ENCODE measurements at regions not wholly inside any gene's neighbourhood (a gene's known extent, or its start where the extent isn't known, plus 50 kb on each side); places are given as distances from the start of the nearest gene placed in this dataset.

GRCh38 chr2:163397451-163397850 is 338.4 kb downstream of the FIGN start:
- H3K27ac ChIP-seq = no peak overlapping the region
- H3K4me3 ChIP-seq = no peak overlapping the region
- H3K36me3 ChIP-seq = no peaks in the 10 kb centered on the region
- TF ChIP-seq Cebpa-rat (IDR thresholded peaks at IDR 0.05) = no peak
- H3K27me3 ChIP-seq = no peaks in the 10 kb centered on the region
- peaks cover 0 to 5% (median 0%) of the 10 kb centered on the region in 10 experiments; a peak in 1 of 20 replicates for H3K4me1 ChIP-seq
- no peaks in the 10 kb centered on the region for H3K9me3 ChIP-seq (replicated peaks in 1 of 11)
- peak overlapping the region in 1 of 11 experiments; percentile 28; a peak in 1 of 22 replicates for H3K4me2 ChIP-seq
- no peak overlapping the region for H3K9ac ChIP-seq
- H4K20me1 ChIP-seq = no peaks in the 10 kb centered on the region

- no peak overlapping the region for H3K4me2 ChIP-seq
- H3K27me3 ChIP-seq = no peaks in the 10 kb centered on the region
- H4K20me1 ChIP-seq = no peaks in the 10 kb centered on the region
- H3K9me3 ChIP-seq (replicated peaks in 1 of 11) = no peaks in the 10 kb centered on the region
- no peak overlapping the region for H3K4me3 ChIP-seq
- no peak overlapping the region for H3K27ac ChIP-seq
- TF ChIP-seq Cebpa-rat (IDR thresholded peaks at IDR 0.05) = no peak
- H3K4me1 ChIP-seq = peaks cover 0 to 5% (median 0%) of the 10 kb centered on the region in 10 experiments; a peak in 1 of 20 replicates
- no peaks in the 10 kb centered on the region for H3K36me3 ChIP-seq
- no peak overlapping the region for H3K9ac ChIP-seq
These were observed 340.2 kb downstream of the FIGN start for GRCh38 chr2:163395602-163396001.

- TF ChIP-seq Cebpa-rat (IDR thresholded peaks at IDR 0.05) = no peak
- Histone ChIP-seq H3K9ac (no peak overlapping the region), H3K4me2 (no peak overlapping the region), H3K27me3 (no peaks in the 10 kb centered on the region), H3K4me1 (no peaks in the 10 kb centered on the region), H3K27ac (no peak overlapping the region), H3K36me3 (no peaks in the 10 kb centered on the region), H3K4me3 (no peak overlapping the region), H4K20me1 (no peaks in the 10 kb centered on the region), H3K9me3 (replicated peaks in 1 of 11) (no peaks in the 10 kb centered on the region)
These were observed 346.0 kb downstream of the FIGN start for GRCh38 chr2:163389838-163390237.

DNA sequence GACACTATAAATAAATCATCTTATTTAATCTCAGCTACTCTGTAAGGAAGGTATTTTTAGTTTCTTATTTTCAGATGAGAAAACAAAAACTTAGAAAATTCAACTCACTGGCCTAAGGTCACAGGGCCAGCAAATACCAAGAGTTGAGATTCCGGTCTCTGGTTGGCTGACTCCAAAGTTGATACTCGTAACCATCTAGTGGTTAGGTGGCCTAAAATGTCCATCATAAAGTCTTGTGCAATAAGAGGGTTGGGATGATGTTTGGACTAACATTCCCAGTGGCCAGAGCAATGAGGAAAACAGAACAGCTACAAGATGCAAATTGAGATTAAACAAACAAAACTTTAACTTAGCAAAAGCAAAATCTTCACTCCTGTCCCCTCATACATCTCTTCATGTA is 360.3 kb downstream of the FIGN start:
- H3K4me1 ChIP-seq = peaks cover 0 to 11% (median 0%) of the 10 kb centered on the region in 10 experiments; a peak in 4 of 20 replicates
- no peaks in the 10 kb centered on the region for H3K27me3 ChIP-seq
- no peak overlapping the region for H3K27ac ChIP-seq
- H3K4me3 ChIP-seq = no peak overlapping the region
- no peaks in the 10 kb centered on the region for H3K36me3 ChIP-seq
- no peaks in the 10 kb centered on the region for H4K20me1 ChIP-seq
- H3K9me3 ChIP-seq (replicated peaks in 1 of 11) = no peaks in the 10 kb centered on the region
- no peak overlapping the region for H3K9ac ChIP-seq
- H3K4me2 ChIP-seq = no peak overlapping the region
- TF ChIP-seq Cebpa-rat (IDR thresholded peaks at IDR 0.05) = no peak

- peaks cover 0 to 11% (median 0%) of the 10 kb centered on the region in 10 experiments; a peak in 4 of 20 replicates for H3K4me1 ChIP-seq
- TF ChIP-seq Cebpa-rat (IDR thresholded peaks at IDR 0.05) = no peak
- no peak overlapping the region for H3K27ac ChIP-seq
These were observed 360.7 kb downstream of the FIGN start for GRCh38 chr2:163375070-163375469.

DNA sequence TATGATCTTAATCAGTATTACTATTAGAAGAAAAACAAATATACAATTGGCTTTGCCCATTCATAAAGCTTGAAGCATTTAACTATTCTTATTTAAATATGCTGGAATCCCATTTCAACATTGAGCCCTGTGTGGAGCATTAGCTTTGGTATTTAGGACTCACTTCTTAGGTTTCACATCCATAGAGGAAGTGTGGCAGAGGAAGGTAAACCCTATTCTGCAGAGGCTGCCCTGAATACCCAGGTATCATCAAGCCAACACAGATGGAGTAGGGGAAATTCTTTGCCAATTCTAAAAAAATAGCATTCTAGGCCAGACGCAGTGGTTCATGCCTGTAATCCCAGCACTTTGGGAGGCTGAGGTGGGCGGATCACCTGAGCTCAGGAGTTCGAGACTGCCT is 361.5 kb downstream of the FIGN start:
- Histone ChIP-seq H3K9me3 (replicated peaks in 1 of 11) (no peaks in the 10 kb centered on the region), H3K4me1 (peaks cover 0 to 11% (median 0%) of the 10 kb centered on the region in 10 experiments; a peak in 4 of 20 replicates), H3K27me3 (no peaks in the 10 kb centered on the region), H3K4me2 (no peak overlapping the region), H3K36me3 (no peaks in the 10 kb centered on the region), H3K4me3 (no peak overlapping the region), H3K27ac (no peak overlapping the region), H4K20me1 (no peaks in the 10 kb centered on the region), H3K9ac (no peak overlapping the region)
- TF ChIP-seq Cebpa-rat (IDR thresholded peaks at IDR 0.05) = no peak

More at GRCh38 chr2:163375070-163375469, 360.7 kb downstream of the FIGN start:
- H3K9ac ChIP-seq = no peak overlapping the region
- no peaks in the 10 kb centered on the region for H3K36me3 ChIP-seq
- no peaks in the 10 kb centered on the region for H4K20me1 ChIP-seq
- H3K27me3 ChIP-seq = no peaks in the 10 kb centered on the region
- no peaks in the 10 kb centered on the region for H3K9me3 ChIP-seq (replicated peaks in 1 of 11)
- H3K4me3 ChIP-seq = no peak overlapping the region
- H3K4me2 ChIP-seq = no peak overlapping the region

DNA sequence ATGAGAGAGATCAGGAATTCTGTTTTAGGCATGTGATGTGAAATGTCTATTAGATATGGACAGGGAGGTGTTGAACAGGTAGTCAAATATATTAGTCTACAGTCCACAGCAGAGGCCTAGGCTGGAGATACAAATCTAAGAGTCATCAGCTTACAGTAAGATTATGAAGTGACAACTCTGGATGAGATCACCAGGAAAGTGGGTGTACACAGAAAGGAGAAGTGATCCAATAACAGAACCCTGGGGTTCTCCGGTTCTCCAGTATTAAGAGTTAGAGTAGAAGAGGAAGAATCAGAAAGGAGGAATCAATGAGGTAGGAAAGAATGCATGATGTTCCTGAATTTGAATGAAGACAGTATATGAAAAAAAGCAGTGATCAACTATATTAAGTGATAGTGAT is 362.3 kb downstream of the FIGN start:
- Histone ChIP-seq H3K9me3 (replicated peaks in 1 of 11) (no peaks in the 10 kb centered on the region), H3K4me2 (peak overlapping the region in 2 of 11 experiments; percentile 30 to 32; a peak in 3 of 22 replicates), H3K4me3 (no peak overlapping the region), H3K27me3 (no peaks in the 10 kb centered on the region), H3K27ac (no peak overlapping the region), H3K36me3 (no peaks in the 10 kb centered on the region), H3K9ac (no peak overlapping the region), H4K20me1 (no peaks in the 10 kb centered on the region), H3K4me1 (peaks cover 0 to 11% (median 0%) of the 10 kb centered on the region in 10 experiments; a peak in 4 of 20 replicates)
- no peak for TF ChIP-seq Cebpa-rat (IDR thresholded peaks at IDR 0.05)

DNA sequence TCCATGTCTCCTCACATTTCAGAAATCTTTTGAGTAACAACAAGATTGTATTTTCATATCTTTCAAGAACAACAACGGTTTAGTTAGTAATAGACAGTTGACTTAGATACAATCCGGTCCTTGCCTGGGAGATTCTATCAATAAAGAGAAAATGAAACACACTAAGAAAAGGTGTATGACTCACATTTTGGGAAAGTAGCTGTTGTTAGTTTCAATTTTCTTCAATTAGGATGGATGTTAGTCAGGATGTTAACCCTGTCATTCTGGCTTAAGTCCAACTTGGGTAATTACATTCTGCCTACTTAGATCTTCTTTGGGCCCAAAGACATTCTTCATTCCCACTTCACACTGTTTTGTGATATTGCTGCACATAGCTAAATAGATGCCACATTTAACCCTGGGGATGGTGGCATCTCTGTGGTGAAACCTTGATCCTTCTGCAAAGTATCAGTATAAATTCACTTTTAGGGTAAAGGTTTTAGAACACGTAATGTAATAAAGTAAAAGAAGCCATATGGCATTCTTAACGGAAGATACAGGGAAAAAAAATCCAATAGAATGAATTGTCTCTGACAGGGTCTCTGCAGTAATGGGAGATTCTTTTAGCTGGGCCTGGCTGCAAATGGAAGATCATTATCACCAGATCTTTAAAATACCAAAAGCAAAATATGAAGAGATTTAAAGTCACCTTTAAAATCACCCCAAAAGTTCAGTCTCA is 365.5 kb downstream of the FIGN start:
- Histone ChIP-seq H3K4me2 (no peak overlapping the region), H4K20me1 (no peaks in the 10 kb centered on the region), H3K4me3 (no peak overlapping the region), H3K9ac (no peak overlapping the region), H3K27ac (no peak overlapping the region), H3K4me1 (peaks cover 0 to 11% (median 0%) of the 10 kb centered on the region in 10 experiments; a peak in 4 of 20 replicates), H3K27me3 (no peaks in the 10 kb centered on the region), H3K9me3 (replicated peaks in 1 of 11) (no peaks in the 10 kb centered on the region), H3K36me3 (no peaks in the 10 kb centered on the region)
- TF ChIP-seq Cebpa-rat (IDR thresholded peaks at IDR 0.05) = no peak

- H3K4me3 ChIP-seq = no peak overlapping the region
- H3K36me3 ChIP-seq = no peaks in the 10 kb centered on the region
- no peak for TF ChIP-seq Cebpa-rat (IDR thresholded peaks at IDR 0.05)
- no peak overlapping the region for H3K4me2 ChIP-seq
- H3K9me3 ChIP-seq (replicated peaks in 1 of 11) = no peaks in the 10 kb centered on the region
- H3K9ac ChIP-seq = no peak overlapping the region
- no peak overlapping the region for H3K27ac ChIP-seq
- peaks cover 0 to 11% (median 0%) of the 10 kb centered on the region in 10 experiments; a peak in 4 of 20 replicates for H3K4me1 ChIP-seq
- H3K27me3 ChIP-seq = no peaks in the 10 kb centered on the region
- no peaks in the 10 kb centered on the region for H4K20me1 ChIP-seq
These were observed 366.7 kb downstream of the FIGN start for GRCh38 chr2:163369111-163369510.

DNA sequence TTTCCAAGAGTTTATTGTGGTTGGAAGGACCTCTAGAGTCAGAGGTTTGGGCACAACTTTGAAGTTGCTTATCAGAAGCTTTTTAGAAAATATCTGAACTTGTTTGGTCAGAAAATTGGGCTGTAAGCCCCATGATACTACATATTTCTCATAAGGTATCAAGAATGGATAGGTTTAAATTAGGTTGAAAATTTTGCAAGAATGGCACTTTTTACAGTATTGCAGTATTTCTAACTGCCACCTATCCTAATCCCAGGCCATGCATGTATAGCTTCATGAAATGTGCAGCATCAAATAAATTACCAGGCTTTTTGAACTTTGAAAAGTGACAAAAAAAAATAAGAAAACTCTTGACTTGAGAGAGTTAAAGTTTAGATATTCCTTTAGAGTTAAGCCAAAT is 367.2 kb downstream of the FIGN start:
- Histone ChIP-seq H3K4me3 (no peak overlapping the region), H4K20me1 (no peaks in the 10 kb centered on the region), H3K9ac (no peak overlapping the region), H3K27me3 (no peaks in the 10 kb centered on the region), H3K36me3 (no peaks in the 10 kb centered on the region), H3K4me1 (peaks cover 0 to 9% (median 0%) of the 10 kb centered on the region in 10 experiments; a peak in 4 of 20 replicates), H3K9me3 (replicated peaks in 1 of 11) (no peaks in the 10 kb centered on the region), H3K27ac (no peak overlapping the region), H3K4me2 (no peak overlapping the region)
- TF ChIP-seq Cebpa-rat (IDR thresholded peaks at IDR 0.05) = no peak

Measured in BLaER1 treated with 17β-estradiol and CSF1 and Interleukin-3, amounts not matched to agents 10 nM and 100 nM (cell line).